Stimulated activated CD8-positive, alpha-beta memory T cell treated with anti-CD3 and anti-CD28 coated beads, Interleukin-7, amount 100 ng/mL, for 4 hours (primary cell): ENCODE measurements at regions not wholly inside any gene's neighbourhood (a gene's known extent, or its start where the extent isn't known, plus 50 kb on each side); places are given as distances from the start of the nearest gene placed in this dataset.

ENCODE experiments used
- DNase-seq, 2 donors: peaks; one replicate each; pipeline ENCODE4 v3.0.0-alpha.2; 2020; ENCODE audit warnings: low read depth in 2 of 2

DNA sequence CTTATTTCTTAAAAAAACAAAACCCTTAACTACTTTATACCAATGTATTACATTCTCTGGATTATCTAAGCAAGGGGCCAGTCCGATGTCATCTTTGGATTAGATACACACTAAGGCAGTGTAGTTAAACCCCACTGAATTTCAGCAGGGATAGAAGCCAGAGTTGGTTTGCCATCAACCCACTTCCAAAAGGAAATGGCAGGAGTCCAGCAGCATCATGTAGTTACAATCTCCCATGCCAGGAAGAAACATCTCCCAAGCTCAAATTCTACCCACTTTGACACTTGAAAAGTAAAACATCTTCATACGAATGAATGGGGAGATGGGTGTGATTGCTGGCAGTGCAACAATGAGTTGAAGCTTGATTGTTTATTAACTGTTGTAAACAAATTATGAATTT is 203.5 kb upstream of the PLXNC1 start:
- no peak for DNase-seq

DNA sequence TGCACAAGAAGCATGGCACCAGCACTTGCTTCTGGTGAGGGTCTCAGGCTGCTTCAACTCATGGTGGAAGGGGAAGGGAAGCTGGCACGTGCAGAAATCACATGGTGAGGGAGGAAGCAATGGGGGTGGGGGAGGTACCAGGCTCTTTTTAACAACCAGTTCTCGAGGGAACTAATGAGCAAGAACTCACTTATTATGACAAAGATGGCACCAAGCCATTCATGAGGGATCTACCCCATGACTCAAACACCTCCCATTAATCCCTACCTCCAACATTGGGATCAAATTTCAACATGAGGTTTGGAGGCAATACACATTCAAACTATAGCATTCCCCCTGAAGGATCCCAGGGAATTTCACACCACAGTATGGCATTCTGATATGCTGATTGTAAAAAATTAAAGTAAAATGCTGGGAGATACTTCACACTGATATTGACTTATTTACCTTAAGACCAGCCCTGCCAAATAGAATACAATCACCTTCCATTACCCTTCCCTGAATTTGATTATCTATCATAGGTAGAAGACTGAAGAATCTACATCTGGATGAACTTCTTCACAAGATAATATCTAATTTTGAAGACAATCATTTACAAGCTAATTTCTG is 201.7 kb upstream of the PLXNC1 start:
- DNase-seq: no peak

DNA sequence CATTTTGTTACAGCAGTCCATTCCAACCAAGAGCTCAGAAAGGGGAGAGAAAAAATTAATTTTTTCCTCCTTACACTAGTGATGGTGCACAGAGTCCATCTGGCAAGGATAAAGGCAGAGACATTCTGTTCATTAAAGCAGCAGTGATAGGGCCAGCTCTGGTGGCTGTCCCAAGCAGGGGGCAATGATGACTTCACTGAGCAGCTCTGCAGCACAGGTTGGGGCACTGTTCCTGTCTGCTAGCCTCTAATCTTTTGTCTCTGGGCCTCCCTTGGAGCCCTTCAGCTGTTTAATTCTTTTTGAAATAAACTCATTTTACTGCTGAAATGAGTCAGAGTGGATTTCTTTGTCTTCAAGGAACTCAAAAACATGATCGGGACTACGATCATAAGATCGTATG is 200.9 kb upstream of the PLXNC1 start:
- DNase-seq: no peak

DNA sequence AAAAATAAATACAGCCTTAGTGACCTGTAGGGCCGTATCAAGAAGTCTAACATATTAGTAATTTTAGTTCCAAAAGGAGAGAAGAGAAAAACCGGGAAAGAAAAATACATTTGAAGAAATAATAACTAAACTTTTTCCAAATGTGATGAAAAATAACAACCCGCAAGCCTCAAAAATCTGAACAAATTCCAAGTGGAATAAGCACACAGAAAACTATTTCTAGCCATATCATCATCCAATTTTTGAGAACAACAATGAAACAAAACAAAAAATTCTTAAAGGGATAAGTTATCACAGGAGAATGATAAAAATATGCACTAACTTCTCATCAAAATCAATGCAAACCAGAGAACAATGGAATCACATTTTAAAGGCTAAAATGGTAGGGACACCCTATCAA is 198.1 kb upstream of the PLXNC1 start:
- no peak for DNase-seq

DNA sequence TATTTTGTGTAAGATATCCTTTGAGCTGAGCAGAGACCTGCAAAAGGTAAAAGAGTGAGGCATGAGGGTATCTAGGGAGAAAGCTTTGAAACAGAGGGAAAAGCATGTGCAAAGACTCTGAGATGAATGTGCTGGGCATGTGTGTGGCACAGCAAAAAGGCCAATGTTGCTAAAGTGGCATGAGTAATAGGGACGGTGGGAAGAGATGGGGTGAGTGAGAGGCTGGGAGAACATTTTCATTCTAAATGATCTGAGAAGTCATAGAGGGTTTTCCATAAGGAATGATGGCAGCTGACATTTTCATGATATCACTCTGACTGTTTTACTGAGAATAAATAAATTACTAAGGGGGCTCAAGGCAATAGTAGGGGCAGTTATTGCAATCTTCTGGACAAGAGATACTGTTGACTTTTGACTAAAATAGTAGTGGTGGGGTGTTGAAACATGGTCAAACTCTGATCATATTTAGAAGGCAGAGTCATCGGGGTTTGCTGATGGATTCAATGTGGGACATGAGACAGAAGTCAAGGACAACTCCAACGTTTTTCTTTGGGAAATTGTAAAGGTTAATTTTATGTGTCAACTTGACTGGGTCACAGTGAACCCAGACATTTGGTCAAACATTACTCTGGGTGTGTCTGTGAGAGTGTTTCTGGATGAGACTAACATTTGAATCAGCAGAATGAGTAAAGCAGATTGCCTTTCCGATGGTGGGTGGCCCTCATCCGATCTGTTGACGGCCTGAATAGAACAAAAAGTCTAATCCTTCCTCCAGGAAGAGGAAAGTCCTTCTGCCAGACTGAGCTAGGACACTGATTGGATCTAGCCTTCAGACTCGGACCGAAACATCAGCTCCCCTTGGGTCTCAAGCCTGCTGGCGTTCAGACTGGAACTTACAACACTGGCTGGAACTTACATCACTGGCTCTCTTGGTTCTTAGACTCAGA is 193.9 kb upstream of the PLXNC1 start:
- DNase-seq: no peak

DNA sequence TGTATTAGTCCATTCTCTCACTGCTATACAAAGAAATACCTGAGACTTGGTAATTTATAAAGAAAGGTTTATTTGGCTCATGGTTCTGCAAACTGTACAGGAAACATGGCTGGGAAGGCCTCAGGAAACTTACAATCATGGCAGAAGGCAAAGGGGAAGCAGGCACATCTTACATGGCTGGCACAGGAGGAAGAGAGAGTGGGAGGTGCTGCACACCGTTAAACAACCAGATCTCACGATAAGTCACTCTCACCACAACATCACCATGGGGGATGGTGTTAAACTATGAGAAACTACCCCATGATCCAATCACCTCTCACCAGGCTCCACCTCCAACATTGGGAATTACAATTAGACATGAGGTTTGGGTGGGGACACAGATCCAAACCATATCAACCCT is 191.8 kb upstream of the PLXNC1 start:
- DNase-seq: no peak

DNA sequence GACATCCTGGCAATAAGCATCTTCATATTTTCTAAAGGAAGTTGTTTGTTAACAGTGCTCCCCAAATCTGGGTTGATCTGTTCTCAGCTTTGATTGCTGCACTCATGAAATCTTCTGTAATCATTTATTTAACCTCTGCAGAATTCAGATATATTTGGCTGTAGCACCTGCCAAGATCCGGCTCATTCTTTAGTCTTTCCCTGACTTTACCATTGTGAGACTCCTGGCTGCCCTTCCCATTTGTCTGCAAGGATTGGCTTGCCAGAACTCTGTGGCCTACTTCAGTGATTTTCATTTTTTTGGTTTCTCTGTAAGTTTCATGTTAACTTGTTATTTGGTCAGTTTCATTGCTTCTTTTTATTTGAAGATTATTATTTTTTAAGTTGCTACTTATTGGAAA is 191.2 kb upstream of the PLXNC1 start:
- DNase-seq: no peak

DNA sequence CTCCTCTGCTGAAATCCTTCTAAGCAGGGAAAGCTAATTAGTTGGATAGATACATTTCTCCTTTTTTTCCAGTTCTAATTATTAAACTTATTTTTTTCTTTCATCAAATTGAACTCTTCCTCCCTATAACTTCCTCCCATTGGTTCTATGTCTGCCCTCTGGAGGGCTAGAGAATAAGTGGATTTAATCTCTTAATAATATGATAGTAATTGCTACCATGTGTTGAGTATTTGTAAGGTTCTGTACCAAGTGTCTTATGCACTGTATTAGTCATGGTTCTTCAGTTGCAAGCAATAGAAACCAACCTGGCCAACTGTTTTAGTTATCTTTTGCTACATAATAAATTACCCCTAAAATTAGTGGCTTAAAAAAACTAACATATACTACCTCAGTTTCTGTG is 190.5 kb upstream of the PLXNC1 start:
- DNase-seq: no peak

DNA sequence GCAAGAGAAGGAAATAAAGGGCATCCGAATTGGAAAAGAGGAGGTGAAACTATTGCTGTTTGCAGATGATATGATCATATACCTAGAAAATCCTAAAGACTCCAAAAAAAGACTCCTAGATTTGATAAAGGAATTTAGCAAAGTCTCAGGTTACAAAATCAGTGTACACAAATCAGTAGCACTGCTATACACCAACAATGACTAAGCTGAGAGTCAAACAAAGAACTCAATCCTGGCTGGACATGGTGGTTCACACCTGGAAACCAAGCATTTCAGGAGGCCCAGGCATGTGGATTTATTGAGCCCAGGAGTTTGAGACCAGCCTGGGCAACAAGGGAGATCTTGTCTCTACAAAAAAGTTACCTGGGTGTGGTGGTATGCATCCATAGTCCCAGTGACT is 188.7 kb upstream of the PLXNC1 start:
- DNase-seq: no peak

DNA sequence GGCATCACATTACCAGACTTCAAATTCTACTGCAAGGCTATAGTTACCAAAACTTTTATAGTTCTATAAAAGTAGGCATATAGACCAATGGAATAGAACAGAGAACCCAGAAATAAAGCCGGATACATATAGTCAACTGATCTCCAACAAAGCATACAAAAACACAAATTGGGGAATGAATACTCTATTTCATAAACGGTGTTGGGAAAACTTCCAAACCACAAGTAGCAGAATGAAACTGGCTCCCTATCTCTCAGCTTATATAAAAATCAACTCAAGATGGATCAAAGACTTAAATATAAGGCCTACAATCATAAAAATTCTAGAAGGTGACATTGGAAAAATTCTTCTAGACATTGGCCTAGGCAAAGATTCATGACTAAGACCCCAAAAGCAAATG is 187.9 kb upstream of the PLXNC1 start:
- DNase-seq: no peak

DNA sequence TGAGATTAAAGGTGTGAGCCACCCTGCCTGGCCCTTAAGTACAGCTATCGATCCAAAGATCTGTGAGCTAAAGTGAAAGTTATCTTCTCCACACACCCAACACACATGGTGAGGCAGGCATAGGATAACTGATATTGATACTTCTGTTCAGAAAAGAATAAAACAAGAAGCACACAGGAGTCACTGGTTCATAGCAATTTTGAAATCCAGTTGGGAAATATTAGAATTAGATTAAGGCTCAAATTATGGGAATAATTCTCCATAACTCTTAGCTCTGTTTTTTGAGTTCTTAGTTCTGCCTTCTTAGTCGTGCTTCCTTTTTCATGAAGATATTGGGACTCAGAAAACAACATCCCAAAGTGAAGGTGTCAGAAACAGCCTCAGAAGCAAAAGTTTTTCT is 186.0 kb upstream of the PLXNC1 start:
- DNase-seq: no peak

DNA sequence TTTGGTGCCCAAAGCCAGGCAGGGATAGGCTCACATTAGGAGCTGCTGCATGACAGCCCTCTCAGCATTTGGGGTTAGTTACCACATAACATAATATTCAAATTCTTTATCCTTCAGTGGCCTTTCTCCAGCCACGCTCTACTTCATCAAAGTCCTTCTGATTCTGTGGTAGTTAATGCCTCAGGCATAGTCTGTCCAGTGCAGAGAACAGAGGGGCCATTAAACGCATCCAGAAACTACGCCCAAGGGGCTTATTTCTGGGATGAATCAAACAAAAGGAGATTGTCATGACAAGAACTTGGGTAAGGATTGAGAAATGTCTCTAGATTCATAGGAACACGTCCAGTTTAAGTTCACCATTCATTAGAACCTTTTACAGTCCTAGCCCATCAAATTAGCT is 183.4 kb upstream of the PLXNC1 start:
- DNase-seq: no peak

DNA sequence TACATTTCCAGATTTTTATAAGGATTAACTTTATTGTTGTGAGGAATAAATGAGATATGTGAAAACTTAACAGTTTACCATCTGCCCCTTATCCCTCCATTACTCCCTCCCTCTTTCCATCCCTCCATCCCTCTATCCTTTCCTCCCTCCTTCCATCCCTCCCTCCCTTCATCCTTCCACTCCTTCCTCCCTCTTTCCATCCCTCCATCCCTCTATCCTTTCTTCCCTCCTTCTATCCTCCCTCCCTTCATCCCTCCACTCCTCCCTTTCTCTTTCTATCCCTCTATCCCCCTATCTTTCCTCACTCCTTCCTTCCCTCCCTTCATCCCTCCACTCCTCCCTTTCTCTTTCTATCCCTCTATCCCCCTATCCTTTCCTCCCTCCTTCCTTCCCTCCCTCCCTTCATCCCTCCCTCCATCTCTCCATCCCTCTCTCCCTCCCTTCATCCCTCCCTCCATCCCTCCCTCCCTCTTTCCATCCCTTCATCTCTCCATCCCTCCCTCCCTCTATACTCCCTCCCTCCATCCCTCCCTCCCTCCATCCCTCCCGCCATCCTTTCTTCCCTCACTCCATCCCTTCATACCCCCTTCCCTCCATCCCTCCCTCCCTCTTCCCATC is 181.8 kb upstream of the PLXNC1 start:
- no peak for DNase-seq

DNA sequence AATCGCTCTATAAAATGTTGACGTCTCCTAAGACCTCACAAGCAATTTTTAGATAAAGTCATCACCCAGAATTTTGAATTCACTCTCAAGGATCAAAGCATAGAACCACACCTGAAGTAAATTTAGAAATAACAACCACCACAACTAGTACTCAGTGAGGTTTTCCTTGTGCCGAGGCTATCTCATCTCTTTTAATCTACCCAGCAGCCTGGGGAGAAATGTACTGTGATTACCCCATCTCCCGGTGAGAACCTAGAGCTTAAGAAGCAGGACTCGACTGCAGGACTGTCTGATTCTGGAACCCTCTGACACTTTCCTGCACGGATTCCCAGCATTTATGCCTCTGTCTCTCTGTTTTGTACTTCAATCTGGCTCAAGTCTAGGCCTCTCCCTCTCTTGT is 180.9 kb upstream of the PLXNC1 start:
- DNase-seq: no peak

DNA sequence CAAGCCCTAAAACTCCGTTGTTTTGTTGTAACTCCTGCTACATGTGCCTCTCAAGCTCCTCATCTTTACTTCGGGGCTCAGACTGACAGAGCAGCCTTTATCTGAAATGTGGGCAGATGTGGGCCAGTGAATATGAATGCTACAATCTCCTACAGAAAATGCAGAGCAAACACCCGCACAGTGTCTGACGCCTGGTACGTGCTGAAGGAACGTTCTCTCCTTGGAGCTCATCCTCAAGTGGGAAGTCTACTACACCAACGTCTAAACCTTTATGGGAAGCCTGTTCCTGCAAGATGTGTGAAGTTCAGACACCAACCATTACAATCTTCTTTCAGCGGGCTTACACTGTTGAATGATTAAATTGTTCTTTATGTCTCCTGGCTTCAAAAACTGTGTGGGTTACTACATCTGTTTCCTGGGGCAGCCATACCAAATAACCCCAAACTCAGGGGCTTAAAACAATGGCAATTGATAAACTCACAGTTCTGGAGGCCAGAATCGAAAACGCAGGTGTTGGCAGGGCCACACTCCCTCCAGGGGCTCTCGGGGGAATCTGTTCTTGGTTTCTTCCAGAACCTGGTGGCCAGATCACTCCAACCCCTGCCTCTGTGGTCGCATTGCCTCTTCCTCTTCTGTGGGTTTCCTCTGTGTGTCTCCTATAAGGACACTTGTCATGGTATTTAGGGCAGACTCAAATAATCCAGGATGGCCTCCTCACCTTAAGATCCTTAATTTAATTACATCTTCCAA is 179.7 kb upstream of the PLXNC1 start:
- DNase-seq: no peak

DNA sequence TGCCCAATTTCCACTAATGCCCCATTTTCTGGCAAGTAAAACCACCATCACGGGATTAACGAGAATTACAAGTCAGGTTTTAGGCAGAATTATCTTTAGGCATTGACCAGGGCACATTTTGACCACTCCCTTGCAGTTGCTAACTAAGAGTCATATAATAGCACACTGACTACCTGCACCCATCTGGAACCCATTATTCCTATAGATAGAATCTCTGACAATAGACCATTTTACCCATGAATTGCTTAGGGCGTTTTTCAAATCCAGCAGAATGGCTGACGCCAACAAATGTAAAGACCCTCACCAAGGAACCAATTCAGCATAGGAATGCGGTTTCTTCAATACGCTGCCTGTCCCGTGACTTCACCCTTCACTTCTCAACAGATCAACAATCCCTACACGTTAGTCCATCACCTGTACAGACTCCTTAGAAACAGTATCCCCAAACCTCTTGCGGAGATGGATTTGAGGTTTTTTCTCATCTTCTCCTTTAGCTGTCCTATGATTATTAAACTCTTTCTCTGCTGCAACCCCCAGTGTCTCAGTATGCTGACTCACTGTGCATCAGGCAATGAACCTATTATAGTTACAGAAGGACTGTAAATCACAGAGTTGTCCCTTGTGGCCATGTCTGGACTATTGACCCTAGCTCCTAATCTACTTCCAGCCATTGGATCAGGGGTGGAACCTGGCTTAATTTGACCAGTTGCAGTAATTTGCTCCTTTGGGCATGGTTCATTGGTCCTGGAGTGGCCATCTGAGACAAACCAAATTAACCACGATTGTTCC is 177.3 kb upstream of the PLXNC1 start:
- DNase-seq: no peak

DNA sequence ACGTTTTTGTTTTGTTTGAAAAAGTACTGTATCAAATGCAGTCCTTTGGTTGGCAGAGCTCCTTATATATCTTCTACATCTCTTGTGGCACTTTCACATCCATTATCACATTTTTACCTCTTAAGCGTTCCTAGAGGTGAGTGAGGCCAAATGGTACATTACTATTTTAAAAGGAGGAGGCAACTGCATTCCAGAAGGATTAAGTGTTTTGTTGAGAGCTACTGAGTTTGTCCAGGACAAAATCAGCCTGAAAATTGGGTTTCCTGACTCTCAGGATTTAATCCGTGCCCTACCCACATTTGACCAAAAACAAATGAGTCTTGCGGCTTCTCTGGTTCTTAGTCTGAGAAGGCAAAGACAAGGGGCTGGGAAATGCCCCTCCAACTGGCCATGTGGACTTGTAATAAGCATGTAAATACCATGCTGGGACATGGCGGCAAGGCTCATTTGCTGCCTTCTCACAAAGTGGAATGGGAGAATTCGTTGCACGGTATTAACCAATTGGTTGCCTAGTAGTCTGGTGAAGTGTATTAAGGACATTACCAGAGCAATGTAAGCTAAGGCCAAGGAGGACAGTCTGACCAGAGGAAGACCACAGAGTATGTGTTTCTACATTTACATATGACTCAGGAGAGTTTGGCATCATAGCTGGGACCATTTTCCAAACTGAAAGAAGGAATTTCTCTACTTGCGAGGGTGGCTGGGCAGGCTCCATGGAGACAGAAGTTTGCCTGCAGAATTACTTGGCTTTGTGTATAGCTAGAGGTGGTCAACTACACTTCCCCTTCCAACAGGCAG is 175.8 kb upstream of the PLXNC1 start:
- no peak for DNase-seq

DNA sequence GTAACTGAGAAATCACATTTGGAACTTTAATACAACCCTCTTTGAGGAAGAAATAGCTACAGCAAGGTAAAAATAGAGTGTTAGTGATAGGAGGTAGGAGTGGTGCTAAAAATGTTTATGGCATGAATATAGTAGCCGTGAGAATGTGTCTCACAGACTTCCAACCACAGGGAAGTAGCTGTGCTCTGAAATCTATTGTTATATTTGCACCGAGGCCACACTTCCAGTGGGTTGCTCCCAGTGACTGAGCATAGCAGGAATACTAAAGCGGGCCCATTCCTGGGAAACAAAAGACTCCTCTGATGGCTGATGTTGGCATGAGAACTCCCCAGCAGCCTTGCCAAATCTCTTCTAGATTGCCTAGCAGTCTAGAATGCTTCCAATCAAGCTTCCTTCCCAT is 174.1 kb upstream of the PLXNC1 start:
- no peak for DNase-seq

DNA sequence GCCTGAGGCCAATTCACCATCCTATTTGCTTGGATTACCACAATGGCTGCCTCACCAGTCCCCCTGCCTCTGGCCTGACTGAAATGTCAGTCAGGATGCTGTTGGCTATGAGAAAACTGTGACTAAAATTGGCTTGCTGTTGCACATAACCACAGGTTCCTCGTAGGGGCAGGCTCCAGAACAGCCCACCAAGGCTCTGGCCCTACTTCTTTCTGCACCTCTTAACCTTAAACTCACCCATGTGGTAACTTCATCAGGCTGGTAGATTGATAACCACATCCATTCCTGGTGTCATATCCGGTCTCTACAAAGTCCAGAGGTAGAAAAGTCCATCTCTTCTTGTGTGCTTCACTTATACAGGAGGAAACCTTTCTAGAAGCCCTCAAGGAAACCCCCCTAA is 172.4 kb upstream of the PLXNC1 start:
- DNase-seq: no peak

DNA sequence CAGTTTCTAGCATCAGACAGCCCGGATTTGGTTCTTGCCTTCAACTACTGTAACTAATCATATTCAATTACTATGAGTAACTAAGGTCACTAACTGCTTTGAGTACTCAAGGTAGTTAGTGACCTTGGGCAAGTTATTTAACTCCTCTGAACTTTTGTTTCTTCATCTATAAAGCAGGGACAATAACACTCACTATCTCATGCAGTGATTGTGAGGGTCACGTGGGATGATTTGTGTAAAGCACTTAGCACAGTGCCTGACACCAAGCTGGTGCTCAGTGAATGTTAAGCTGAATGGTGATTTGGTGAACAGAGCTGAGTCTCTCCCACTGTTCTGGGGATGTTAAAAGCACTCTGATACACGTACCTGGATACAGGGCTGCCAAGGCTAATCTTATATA is 171.3 kb upstream of the PLXNC1 start:
- DNase-seq: no peak

DNA sequence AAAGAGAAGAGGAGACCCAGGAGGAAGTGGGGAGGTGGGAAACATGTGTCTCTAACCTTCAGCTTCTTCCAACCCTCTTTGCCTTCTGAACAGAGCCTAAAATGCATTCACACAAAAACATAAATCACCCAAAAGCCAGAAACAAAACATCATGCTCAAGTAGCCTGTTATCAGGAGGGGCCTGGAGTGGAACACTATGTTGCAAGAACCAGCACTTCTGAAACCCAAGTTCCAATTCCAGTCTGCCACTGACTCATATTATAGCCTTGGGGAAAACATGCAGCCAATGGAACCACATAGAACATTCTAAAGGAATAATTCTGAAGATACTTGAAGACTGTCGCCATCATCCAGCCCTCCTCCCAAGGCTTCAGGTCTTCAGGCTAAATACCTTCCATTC is 169.8 kb upstream of the PLXNC1 start:
- no peak for DNase-seq
